SK-N-SH (cell line): ENCODE measurements at regions not wholly inside any gene's neighbourhood (a gene's known extent, or its start where the extent isn't known, plus 50 kb on each side); places are given as distances from the start of the nearest gene placed in this dataset.

ENCODE experiments used
- CTCF ChIA-PET: fragments of 300-600, 350-600 bp; formaldehyde crosslinking; extraction: SDS; loops from one replicate; lab custom pipeline; 2021; lab: Yijun Ruan, JAX
- POLR2A ChIA-PET: fragments of 350-600 bp; sonication (Branson Sonifier 250); formaldehyde crosslinking; extraction: SDS; loops from one replicate; lab custom pipeline; 2020; ENCODE audit warnings: antibody characterized with exemption, inconsistent platforms; lab: Yijun Ruan, JAX
- DNase-seq: peaks from one replicate; pipeline ENCODE4 v3.0.0; 2012
- H2AFZ ChIP-seq: fragments of 200-600 bp; sonication (generic); 2 replicates; pipeline ENCODE4 v1.8.1; 2016; ENCODE audit warnings: antibody characterized with exemption, mild to moderate bottlenecking, low read depth
- H3F3A ChIP-seq: fragments of 200-600 bp; sonication (generic); replicated peaks from 2 replicates; pipeline ENCODE3; 2016; ENCODE audit warnings: antibody characterized with exemption, mild to moderate bottlenecking; ENCODE audit not compliant: insufficient read depth
- H3K27ac ChIP-seq, 2 experiments: fragments of 200-500 bp in 1 of 2; fragments of 200-600 bp in 1 of 2; sonication (Bioruptor generic) in 1 of 2; sonication (generic), shearing (Covaris generic) in 1 of 2; 2 replicates each; pipeline versions ENCODE4 v1.5.1 to v1.6.1; 2014 to 2016; ENCODE audit warnings: low read depth in 2 of 2, inconsistent platforms in 1 of 2, low read length in 1 of 2, mild to moderate bottlenecking in 1 of 2, mixed read lengths in 1 of 2
- H3K27me3 ChIP-seq: fragments of 200-600 bp; sonication (generic), shearing (Covaris generic); 2 replicates; pipeline ENCODE4 v1.6.1; 2016; ENCODE audit warnings: mixed run types; ENCODE audit not compliant: insufficient read depth
- H3K36me3 ChIP-seq, 2 experiments: fragments of 200-500 bp in 1 of 2; fragments of 200-600 bp in 1 of 2; sonication (Bioruptor generic) in 1 of 2; sonication (generic) in 1 of 2; replicated peaks in 1 of 2; 2 replicates each; pipeline versions ENCODE3 to v1.5.1; 2014 to 2016; ENCODE audit warnings: low read length in 1 of 2, mild to moderate bottlenecking in 1 of 2; ENCODE audit not compliant: insufficient read depth in 2 of 2, control insufficient read depth in 1 of 2
- H3K4me1 ChIP-seq, 2 experiments: fragments of 200-500 bp in 1 of 2; fragments of 200-600 bp in 1 of 2; sonication (Bioruptor generic) in 1 of 2; sonication (generic), shearing (Covaris generic) in 1 of 2; 2 replicates each; pipeline versions ENCODE4 v1.5.1 to v1.6.1; 2014 to 2016; ENCODE audit warnings: low read depth in 1 of 2, low read length in 1 of 2, mixed run types in 1 of 2; ENCODE audit not compliant: insufficient read depth in 2 of 2, control insufficient read depth in 1 of 2
- H3K4me2 ChIP-seq: fragments of 200-600 bp; sonication (generic), shearing (Covaris generic); 2 replicates; pipeline ENCODE4 v1.6.1; 2017; ENCODE audit warnings: mixed run types
- H3K4me3 ChIP-seq, 2 experiments: fragments of 200-500 bp in 1 of 2; fragments of 200-600 bp in 1 of 2; sonication (Bioruptor generic) in 1 of 2; sonication (generic), shearing (Covaris generic) in 1 of 2; 2 replicates each; pipeline versions ENCODE4 v1.5.1 to v1.8.1; 2014 to 2016; ENCODE audit warnings: low read depth in 2 of 2, inconsistent platforms in 1 of 2, low read length in 1 of 2, mild to moderate bottlenecking in 1 of 2, mixed read lengths in 1 of 2, moderate library complexity in 1 of 2
- H3K79me2 ChIP-seq: fragments of 200-600 bp; sonication (generic); 2 replicates; pipeline ENCODE4 v1.8.1; 2017; ENCODE audit warnings: mild to moderate bottlenecking; ENCODE audit not compliant: insufficient read depth
- H3K9ac ChIP-seq: fragments of 200-600 bp; sonication (generic); 2 replicates; pipeline ENCODE4 v1.6.1; 2017; ENCODE audit warnings: mixed run types
- H3K9me2 ChIP-seq: fragments of 200-600 bp; sonication (generic); 2 replicates; pipeline ENCODE4 v1.6.1; 2017; ENCODE audit warnings: mixed run types
- H3K9me3 ChIP-seq: fragments of 200-600 bp; sonication (generic); 2 replicates; pipeline ENCODE4 v1.6.1; 2017; ENCODE audit warnings: mixed run types, mild to moderate bottlenecking, moderate library complexity
- H4K20me1 ChIP-seq: fragments of 200-600 bp; sonication (generic); 2 replicates; pipeline ENCODE4 v1.6.1; 2017; ENCODE audit warnings: mild to moderate bottlenecking, mixed run types; ENCODE audit not compliant: insufficient read depth
- CHD2 ChIP-seq: fragments of 150-350 bp; IDR thresholded peaks from 2 replicates; pipeline ENCODE4 v1.6.1; 2018; ENCODE audit warnings: low read length; ENCODE audit not compliant: partially characterized antibody
- ELF1 ChIP-seq: IDR thresholded peaks from 2 replicates; pipeline ENCODE4 v1.4.0; 2012
- EZH2phosphoT487 ChIP-seq: fragments of 200-600 bp; sonication (generic); IDR thresholded peaks from 2 replicates; pipeline ENCODE4 v1.6.1; 2017; ENCODE audit warnings: low read depth, mixed run types, mild to moderate bottlenecking, antibody characterized with exemption, moderate library complexity, borderline replicate concordance
- FOSL2 ChIP-seq: IDR thresholded peaks from 2 replicates; pipeline ENCODE4 v1.4.0; 2012; ENCODE audit warnings: low read depth, mild to moderate bottlenecking, moderate library complexity, borderline replicate concordance
- FOXM1 ChIP-seq: IDR thresholded peaks from 2 replicates; pipeline ENCODE4 v1.4.0; 2012; ENCODE audit warnings: low read depth, mild to moderate bottlenecking
- GABPA ChIP-seq: IDR thresholded peaks from 2 replicates; pipeline ENCODE4 v1.4.0; 2012; ENCODE audit warnings: low read depth, mild to moderate bottlenecking
- GATA2 ChIP-seq: sonication (generic); formaldehyde crosslinking; IDR thresholded peaks from 2 replicates; pipeline ENCODE4 v1.5.0; 2020; ENCODE audit warnings: mild to moderate bottlenecking, missing genetic modification reagents
- IRF3 ChIP-seq: fragments of 150-350 bp; IDR thresholded peaks from 2 replicates; pipeline ENCODE4 v1.6.1; 2016; ENCODE audit warnings: mild to moderate bottlenecking, low read depth, low read length
- JUND ChIP-seq: IDR thresholded peaks from 2 replicates; pipeline ENCODE4 v1.4.0; 2012
- MAX ChIP-seq: IDR thresholded peaks from 2 replicates; pipeline ENCODE4 v1.4.0; 2012; ENCODE audit warnings: low read depth
- MEF2A ChIP-seq: IDR thresholded peaks from 2 replicates; pipeline ENCODE4 v1.4.0; 2012; ENCODE audit warnings: low read depth, borderline replicate concordance
- NFIC ChIP-seq: IDR thresholded peaks from 2 replicates; pipeline ENCODE4 v1.4.0; 2012; ENCODE audit warnings: borderline replicate concordance
- NRF1 ChIP-seq: IDR thresholded peaks from 2 replicates; pipeline ENCODE4 v1.6.1; 2012; ENCODE audit warnings: low read depth, mild to moderate bottlenecking, low read length
- PBX3 ChIP-seq: IDR thresholded peaks from 2 replicates; pipeline ENCODE4; 2012
- POLR2AphosphoS5 ChIP-seq: IDR thresholded peaks from 2 replicates; pipeline ENCODE4 v1.6.1; 2012; ENCODE audit warnings: low read depth, low read length
- RAD21 ChIP-seq: IDR thresholded peaks from 2 replicates; pipeline ENCODE4 v1.6.1; 2012; ENCODE audit warnings: mild to moderate bottlenecking, low read length
- RCOR1 ChIP-seq: fragments of 150-350 bp; IDR thresholded peaks from 2 replicates; pipeline ENCODE4 v1.6.1; 2017; ENCODE audit warnings: antibody characterized with exemption, low read length
- REST ChIP-seq: IDR thresholded peaks from 2 replicates; pipeline ENCODE4 v1.6.1; 2012; ENCODE audit warnings: mild to moderate bottlenecking, low read depth, low read length, moderate library complexity
- RFX5 ChIP-seq: IDR thresholded peaks from 2 replicates; pipeline ENCODE4 v1.6.1; 2012; ENCODE audit warnings: mild to moderate bottlenecking, improper control_type of control experiment, low read length
- RXRA ChIP-seq: IDR thresholded peaks from 2 replicates; pipeline ENCODE4 v1.4.0; 2012; ENCODE audit warnings: low read depth, mild to moderate bottlenecking, borderline replicate concordance
- SIN3A ChIP-seq: IDR thresholded peaks from 2 replicates; pipeline ENCODE4 v1.6.1; 2012; ENCODE audit warnings: low read depth, mild to moderate bottlenecking, low read length, moderate library complexity, borderline replicate concordance
- TCF12 ChIP-seq: IDR thresholded peaks from 2 replicates; pipeline ENCODE4 v1.4.0; 2012
- TEAD4 ChIP-seq: IDR thresholded peaks from 2 replicates; pipeline ENCODE4 v1.4.0; 2012; ENCODE audit warnings: mild to moderate bottlenecking, borderline replicate concordance; ENCODE audit not compliant: insufficient read depth
- USF1 ChIP-seq: IDR thresholded peaks from 2 replicates; pipeline ENCODE4 v1.4.0; 2012; ENCODE audit warnings: low read depth, borderline replicate concordance
- USF2 ChIP-seq: fragments of 150-350 bp; IDR thresholded peaks from 2 replicates; pipeline ENCODE4 v1.6.1; 2017; ENCODE audit warnings: antibody characterized with exemption, low read length, low read depth, borderline replicate concordance
- YY1 ChIP-seq: IDR thresholded peaks from 2 replicates; pipeline ENCODE4 v1.4.0; 2012; ENCODE audit warnings: low read depth, mild to moderate bottlenecking
- ZBTB33 ChIP-seq: IDR thresholded peaks from 2 replicates; pipeline ENCODE4 v1.4.0; 2012; ENCODE audit warnings: low read depth, borderline replicate concordance

- no peaks in the 10 kb centered on the region for H3K79me2 ChIP-seq
- H3K36me3 ChIP-seq = no peaks in the 10 kb centered on the region
- no peak overlapping the region for H2AFZ ChIP-seq
- no peaks in the 10 kb centered on the region for H4K20me1 ChIP-seq
- no peaks in the 10 kb centered on the region for H3K27me3 ChIP-seq
- no peak for DNase-seq
- H3K9me2 ChIP-seq = no peaks in the 10 kb centered on the region
- H3K27ac ChIP-seq = peak overlapping the region in 1 of 2 experiments; percentile 67; a peak in 2 of 4 replicates
- ChIA-PET POLR2A (no interaction called here), CTCF (no interaction called here)
- peaks cover 15% of the 10 kb centered on the region for H3F3A ChIP-seq
- H3K9ac ChIP-seq = no peak overlapping the region
- peak overlapping the region; percentile 6; the same call in 1 of the 2 replicates for H3K4me2 ChIP-seq
- H3K4me3 ChIP-seq = no peak overlapping the region
- H3K9me3 ChIP-seq = no peaks in the 10 kb centered on the region
- H3K4me1 ChIP-seq = peaks cover 0 to 23% of the 10 kb centered on the region in 2 experiments; a peak in 2 of 4 replicates
- TF ChIP-seq MAX (no peak), PBX3 (peak; percentile 80), RAD21 (no peak), NFIC (peak; percentile 70), TCF12 (peak; percentile 74; the same call in 1 of the 2 replicates), USF1 (no peak), SIN3A (no peak), POLR2AphosphoS5 (no peak), YY1 (no peak), JUND (peak; percentile 86), IRF3 (no peak), ZBTB33 (0 out of 2 replicates have a peak, but pooled peaks have one; percentile 39), RXRA (peak; percentile 84; the same call in 1 of the 2 replicates), RFX5 (no peak), REST (no peak), GATA2 (CRISPR knock-in tag) (no peak), TEAD4 (no peak), EZH2phosphoT487 (no peak), FOXM1 (no peak), RCOR1 (no peak), MEF2A (0 out of 2 replicates have a peak, but pooled peaks have one; percentile 13), GABPA (no peak), CHD2 (no peak), FOSL2 (peak; percentile 96), NRF1 (no peak), USF2 (no peak), ELF1 (no peak)
Observed at GRCh38 chr4:43339435-43339834, 446.9 kb downstream of the GRXCR1 start.
